SKM-1 (cell line): ENCODE measurements at regions not wholly inside any gene's neighbourhood (a gene's known extent, or its start where the extent isn't known, plus 50 kb on each side); places are given as distances from the start of the nearest gene placed in this dataset.
"Not testable (repeated sequence)": the region's sequence is repeated elsewhere in the genome, so short reads cannot be mapped to it uniquely, and the experiment has no call there.

Source experiments
- DNase-seq: peaks from one replicate; lab custom pipeline; 2025; ENCODE audit not compliant: unreplicated experiment; lab: John Stamatoyannopoulos, UW

DNA sequence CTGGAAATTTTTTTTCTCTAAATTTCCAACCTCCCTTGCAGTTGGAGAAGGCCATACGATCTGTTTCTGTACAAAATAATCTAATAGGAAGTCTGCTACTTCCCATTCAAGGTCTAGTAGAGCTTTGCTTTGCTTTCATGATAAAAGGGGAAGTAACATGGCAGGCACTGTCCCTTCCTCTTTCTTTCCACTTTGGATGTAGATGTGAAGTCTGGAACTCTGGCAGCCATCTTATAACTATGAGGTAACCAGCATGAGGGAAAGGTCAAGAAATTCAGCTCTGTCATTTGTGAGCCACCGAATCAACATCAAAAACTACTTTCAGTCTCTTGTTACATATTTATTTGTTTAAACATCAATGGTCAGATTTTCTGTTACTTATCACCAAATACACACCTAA, 156.3 kb downstream of the MTHFS start:
- DNase-seq, result no peak

DNA sequence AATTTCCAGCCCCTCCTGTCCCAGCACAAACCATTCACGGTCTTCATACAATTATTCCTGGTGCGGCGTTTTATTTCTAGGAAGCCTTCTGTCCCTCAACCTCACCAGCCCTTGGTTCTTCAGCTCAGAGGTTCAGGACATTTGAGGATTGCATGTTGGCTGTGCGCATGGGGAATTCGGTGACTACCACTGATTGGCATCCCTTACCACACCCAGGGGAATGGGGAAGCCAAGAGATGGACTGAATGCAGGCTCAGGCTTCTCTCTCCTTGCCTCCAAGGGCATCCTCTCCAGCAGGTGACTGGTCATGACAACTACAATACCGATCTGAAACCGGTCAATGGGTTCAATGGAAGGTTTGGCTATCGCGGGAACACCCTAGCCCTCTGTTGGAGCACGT, 153.8 kb downstream of the MTHFS start:
- DNase-seq, result no peak

DNA sequence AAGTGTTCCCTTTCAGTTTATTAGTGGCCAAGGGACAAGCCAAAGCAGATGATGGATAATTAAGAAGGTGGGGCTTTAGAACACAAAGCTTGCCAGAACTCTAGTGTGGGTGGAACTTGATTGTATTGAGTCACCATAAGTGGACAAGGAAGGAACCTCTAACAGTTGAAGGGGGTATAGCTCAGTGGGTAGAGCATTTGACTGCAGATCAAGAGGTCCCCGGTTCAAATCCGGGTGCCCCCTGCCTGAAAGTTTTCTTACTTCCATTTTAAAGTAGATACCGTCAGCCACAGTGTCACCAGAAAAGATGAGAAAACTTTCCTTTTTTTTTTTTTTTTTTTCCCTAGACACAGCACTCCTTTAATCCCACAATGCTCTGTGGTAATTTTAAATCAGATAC, 152.3 kb downstream of the MTHFS start:
- DNase-seq, result not testable (repeated sequence)

DNA sequence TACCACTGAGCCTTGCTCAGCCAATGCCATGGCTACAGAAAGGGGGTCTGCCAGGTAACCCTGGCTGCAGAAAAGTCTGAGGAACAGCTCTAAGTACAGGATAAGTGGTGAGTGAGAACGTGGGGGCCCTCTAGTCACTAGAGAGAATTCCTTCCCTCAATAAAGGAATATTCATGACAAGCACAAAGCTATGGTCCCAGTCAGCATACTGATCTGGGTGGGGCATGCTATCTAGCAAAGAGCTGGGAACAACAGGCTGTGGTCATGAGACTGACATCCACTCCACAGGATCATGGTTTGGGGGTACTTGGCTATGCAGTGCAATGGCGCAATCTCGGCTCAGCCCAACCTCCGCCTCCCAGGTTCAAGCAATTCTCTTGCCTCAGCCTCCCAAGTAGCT, 140.4 kb downstream of the MTHFS start:
- DNase-seq, result no peak

GRCh38 chr15:79765081-79765480, 131.7 kb downstream of the MTHFS start:
- DNase-seq, result no peak

DNA sequence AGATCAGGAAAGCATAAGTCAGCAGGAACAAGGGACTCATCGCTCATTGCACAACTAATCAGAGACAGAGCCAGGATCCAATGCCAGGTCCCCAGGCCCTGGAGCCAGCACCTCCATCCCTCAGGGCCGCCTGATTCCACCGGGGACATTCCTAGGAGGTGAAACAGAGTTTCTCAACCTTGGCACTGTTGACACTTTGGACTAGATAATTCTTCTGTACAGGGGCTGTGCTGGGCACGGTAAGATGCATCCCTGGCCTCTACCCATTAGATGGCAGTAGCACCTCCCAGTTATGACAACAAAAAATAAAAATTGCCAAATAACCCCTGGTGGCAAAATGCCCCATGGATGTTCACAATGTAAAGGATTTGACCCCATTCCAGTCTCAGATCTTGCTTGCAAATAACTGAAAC, 127.7 kb downstream of the MTHFS start:
- DNase-seq, result peak; percentile 23

DNA sequence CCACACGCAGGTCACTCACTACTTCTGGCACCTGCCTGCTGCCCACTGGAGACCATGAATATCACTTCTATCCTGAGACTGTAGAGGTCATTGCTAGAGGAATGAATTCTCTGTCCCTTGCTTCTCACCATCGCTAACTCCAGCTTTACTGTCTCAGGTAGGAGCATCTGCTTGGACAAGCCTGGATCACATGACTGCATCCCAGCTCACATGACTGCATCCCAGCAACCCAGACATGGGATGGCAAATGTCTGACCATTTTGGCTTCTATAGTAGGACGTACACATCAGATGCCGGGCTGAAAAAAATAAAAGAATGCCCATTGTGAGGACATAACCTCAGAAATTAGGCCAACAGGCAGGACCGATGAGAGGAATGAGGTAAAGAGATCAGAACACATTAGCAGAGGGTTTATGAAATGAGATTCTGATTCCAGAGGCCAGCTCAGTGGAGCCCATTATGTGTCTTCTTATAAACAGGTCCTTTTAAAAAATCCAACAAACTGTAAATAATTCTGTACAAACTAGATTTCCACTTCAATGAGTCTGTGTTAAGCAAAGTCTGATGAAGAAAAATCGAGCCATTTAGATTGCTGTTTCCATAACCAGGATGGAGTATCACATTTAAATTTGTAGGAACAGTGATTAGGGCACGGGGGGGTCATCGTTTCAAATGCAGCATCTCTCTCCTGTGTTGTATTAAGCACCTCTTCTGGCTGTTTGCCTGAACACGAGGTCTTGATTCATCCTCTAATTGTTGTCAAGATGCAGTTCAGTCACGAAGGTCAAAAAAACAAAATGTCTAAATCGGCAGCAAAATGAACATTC, 126.7 kb downstream of the MTHFS start:
- DNase-seq, result no peak

DNA sequence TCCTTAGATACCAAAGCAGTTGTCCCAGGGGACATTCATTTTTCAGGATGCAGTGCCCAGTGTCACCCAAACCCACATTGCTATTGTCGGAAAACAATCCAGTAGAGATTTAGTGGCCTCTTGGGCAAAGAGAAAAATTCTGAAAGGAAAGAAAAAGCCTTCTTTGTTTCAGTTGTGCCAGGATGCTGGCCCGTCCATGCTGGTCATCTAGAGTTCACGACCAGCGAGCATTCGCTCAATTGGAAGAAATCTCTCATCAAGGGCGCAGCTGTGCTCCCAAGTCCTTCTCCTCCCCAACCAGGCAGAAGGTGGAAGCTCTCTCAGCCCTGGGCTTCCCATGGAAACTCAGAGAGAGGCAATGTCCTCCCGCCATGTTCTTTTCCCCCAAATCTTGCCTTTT, 123.7 kb downstream of the MTHFS start:
- DNase-seq, result no peak

DNA sequence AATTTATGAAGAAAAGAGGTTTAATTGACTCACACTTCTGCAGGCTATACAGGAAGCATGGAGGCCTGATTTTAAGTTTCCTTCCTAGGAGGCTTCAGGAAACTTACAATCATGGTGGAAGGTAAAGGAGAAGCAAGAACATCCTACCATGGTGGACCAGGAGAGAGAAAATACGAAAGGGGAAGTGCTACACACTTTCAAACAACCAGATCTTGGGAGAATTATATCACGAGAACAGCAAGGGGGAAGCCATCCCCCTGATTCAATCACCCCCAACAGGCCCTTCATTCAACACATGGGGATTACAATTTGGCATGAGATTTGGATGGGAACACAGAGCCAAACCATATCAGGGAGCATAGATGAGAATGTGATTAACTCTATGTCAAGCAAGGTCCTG, 121.0 kb downstream of the MTHFS start:
- no peak for DNase-seq

DNA sequence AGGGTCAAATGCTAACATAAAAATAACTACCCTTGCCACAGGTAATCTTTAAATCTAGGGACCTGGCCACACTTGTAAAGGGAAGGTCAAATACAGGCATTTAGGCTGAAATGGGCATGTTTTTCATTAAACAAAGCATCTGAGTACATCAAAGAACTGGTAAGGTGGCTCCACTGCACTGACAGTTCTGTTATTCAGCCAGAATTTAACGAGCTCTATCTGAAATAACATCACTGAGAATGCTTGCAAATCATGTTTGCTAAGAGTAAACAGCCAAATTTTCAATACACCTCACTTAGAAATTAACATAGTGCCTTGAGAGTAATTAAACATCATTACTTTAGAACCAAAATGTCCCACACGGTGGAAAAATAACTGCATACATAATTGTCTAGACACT, 118.9 kb downstream of the MTHFS start:
- DNase-seq, result no peak

DNA sequence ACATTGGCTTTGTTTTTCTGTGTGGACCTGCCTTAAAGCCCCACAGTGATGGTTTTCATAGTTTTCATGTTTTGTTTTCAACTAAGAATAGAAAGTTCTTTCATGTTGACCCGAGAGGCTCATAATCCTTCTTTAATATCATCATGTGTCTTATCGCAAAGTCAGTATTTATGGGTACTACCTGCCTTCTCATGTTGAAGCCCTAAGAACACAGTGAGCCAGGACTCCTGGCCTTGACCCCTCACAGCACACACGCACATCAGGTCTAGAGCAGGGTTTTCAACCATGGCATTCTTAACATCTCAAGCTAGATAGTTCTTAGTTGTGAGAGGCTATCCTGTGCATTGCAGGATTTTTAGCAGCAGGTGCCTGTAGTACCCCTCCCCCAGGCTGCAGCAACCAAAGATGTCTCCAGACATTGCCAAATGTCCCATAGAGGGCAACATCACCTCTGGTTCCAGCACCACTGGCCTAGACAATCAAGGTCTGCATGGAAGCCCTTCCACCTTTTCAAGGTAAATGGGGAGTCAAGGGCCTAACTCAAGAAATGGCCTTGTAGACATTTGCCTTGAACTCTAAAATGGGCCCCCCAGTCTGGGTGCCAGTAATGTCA, 118.3 kb downstream of the MTHFS start:
- DNase-seq, result no peak

- no peak for DNase-seq
These were observed 117.1 kb downstream of the MTHFS start for GRCh38 chr15:79779746-79780145.

DNA sequence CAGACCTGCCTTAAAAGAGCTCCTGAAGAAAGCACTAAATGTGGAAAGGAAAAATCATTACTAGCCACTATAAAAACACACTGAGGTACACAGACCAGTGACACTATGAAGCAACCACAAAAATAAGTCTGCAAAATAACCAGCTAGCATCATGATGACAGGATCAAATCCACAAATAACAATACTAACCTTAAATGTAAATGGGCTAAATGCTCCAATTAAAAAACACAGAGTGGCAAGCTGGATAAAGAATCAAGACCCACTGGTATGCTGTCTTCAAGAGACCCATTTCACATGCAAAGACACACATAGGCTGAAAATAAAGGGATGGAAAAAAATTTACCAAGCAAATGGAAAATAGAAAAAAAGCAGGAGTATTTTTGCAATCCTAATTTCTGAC, 114.5 kb downstream of the MTHFS start:
- DNase-seq, result not testable (repeated sequence)
